ENCODE measurements at regions not wholly inside any gene's neighbourhood (a gene's known extent, or its start where the extent isn't known, plus 50 kb on each side); places are given as distances from the start of the nearest gene placed in this dataset.
"Not testable (repeated sequence)": the region's sequence is repeated elsewhere in the genome, so short reads cannot be mapped to it uniquely, and the experiment has no call there.

DNA sequence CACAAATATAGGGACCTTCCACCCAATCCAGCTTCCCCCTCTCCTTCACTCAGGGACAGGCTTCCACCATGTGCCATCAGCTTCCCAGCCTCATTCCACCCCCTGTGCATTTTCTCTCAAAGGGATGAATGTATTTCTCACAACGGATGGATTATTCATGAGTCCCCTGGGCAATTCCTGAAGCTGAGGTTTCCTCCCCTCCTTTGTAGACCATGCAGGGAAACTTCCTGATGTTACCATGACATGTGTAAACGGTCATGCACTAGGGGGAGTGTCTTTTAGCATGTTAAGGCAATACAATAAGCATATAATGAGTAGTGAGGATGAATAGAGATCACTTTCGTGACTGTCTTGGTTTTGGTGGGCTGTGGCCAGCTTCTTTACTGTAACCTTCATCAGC, 706.8 kb downstream of the TMEM121 start:
- DNase-seq; ATAC-seq (ENCODE audit: poor library complexity); intact Hi-C loops (cut with DNase I): not testable (repeated sequence)

DNA sequence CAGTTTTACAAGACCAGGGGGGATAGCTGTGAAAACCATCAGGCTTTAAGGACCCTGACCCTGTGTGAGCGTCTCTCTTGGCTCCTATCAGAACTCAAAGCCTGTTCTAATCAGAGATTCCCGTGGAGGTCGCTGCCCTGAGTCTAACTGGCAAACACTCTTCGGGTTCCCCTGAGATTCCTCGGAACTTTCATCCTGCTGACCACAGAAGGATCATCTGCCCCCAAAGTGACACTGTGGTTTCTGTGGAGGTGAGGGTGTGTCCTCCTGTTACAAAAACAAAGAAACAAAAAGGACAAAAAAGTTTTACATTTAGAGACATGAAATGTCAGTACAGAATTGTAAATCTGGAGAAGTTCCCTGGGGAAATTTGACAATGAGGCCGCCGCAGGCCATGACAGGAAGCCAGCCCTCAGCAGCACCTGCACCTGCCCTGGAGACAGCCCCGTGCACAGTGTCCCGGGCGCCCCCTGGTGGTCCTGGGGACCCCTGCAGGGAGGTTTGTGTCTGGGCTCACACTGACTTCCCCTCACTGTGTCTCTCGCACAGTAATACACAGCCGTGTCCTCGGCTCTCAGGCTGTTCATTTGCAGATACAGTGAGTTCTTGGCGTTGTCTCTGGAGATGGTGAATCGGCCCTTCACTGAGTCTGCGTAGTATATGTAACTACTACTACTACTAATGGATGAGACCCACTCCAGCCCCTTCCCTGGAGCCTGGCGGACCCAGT, 708.3 kb downstream of the TMEM121 start:
- ATAC-seq (ENCODE audit: poor library complexity); intact Hi-C loops (cut with DNase I): not testable (repeated sequence)

DNA sequence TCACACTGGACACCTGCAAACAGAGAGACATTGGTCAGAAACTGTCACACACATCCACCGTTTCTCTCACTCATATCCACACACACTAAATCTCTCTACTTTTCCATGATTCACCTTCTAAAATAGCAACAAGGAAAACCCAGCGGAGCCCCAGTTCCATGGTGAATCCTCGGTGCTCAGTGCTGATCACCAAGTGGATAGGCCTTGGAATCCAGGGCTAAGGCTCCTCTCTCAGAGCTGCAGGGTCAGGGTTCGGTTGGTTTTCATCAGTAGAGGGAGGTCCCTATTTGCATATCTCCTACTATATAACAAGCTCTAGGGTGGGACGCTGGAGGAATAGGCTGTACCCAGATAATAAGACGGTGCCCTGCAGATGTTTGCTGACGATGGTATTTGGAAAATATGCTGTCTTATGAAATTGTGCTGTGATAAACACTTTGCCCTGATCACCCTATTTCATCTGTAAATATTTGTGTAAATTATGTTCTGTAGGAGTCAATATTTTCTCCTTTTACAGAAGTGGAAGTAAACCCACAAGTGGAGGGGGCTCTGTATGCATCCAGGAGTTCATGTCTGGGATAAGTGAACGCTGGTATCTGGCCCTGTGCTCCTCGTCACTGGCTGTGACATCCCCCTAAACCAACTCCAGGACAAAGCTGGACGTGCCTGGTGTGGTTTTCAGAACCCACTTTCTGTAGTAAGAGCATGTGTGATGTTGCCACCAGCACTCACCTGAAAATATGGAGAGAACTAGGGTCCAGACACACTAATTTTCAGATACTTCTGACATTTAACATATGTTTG, 709.2 kb downstream of the TMEM121 start:
- intact Hi-C loops (cut with DNase I) = no loop called here
- ATAC-seq (ENCODE audit: poor library complexity) (no peak), DNase-seq (no peak)

More for the DNA sequence above, 708.3 kb downstream of the TMEM121 start:
- not testable (repeated sequence) for DNase-seq

DNA sequence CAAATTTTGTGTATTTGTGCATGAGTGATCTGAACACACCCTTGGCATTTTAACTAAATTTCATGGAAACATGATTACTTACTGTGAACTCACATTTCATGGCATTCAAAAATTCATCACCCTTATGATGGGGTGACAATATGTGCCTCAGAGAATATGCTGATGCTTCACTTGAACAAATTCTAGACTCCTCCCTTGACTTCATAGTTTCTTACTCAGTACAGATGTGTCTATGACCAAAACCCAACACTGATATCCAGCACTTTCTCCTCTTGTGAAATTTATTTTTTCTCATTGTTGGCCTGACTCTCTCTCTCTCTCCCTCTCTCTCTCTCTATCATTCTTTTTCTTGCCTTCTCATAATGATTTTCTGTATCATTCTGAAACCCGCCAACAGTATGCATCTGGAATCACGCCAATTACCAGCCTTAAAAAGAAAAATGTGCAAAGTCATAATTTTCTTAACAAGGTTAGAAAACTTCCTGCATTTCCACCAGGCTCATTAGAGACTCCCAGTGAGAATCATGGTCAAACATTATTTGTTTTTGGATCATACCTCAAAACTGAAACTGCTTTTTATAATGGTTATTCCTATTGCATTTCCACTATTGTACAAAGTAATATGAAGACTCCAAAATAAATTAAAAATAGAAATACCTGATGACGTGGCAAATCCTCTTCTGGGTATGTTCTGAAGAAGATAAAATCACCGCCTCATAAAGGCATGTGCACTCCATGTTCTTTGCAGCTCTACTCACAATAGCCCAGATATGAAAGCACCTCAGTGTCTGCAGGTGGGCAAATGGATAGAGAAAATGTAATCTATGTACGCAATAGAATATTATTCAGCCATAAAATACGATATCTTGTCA, 722.2 kb downstream of the TMEM121 start:
- ATAC-seq (ENCODE audit: poor library complexity) (no peak), DNase-seq (no peak)
- intact Hi-C loops (cut with DNase I) = no loop called here

DNA sequence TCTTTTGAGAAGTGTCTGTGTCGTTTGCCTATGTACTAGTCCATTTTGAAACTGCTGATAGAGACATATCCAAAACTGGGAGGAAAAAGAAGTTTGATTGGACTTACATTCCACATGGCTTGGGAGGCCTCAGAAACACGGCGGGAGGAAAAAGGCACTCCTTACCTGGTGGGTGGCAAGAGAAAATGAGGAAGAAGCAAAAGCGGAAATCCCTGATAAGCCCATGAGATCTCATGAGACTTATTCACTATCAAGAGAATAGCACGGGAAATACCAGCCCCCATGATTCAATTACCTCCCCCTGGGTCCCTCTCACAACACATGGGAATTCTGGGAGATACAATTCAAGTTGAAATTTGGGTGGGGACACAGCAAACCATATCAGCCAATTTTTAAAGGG, 727.6 kb downstream of the TMEM121 start:
- DNase-seq; intact Hi-C loops (cut with DNase I); ATAC-seq (ENCODE audit: poor library complexity): not testable (repeated sequence)

DNA sequence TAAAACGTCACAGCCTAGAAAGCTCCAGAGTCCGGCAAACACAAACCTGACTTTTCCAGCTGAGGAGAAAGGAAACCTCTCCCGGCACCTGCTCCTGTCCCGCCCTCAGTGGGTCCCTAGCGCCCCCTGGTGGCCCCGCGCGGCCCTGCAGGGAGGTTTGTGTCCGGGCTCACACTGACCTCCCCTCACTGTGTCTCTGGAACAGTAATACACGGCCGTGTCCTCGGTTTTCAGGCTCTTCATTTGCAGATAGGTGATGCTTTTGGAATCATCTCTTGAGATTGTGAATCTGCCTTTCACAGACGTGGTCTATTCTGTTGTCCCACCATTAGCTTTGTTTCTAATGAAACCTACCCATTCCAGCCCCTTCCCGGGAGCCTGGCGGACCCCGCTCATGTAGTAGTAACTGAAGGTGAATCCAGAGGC, 731.2 kb downstream of the TMEM121 start:
- DNase-seq = peak; percentile 51
- ATAC-seq (ENCODE audit: poor library complexity); intact Hi-C loops (cut with DNase I): not testable (repeated sequence)

DNA sequence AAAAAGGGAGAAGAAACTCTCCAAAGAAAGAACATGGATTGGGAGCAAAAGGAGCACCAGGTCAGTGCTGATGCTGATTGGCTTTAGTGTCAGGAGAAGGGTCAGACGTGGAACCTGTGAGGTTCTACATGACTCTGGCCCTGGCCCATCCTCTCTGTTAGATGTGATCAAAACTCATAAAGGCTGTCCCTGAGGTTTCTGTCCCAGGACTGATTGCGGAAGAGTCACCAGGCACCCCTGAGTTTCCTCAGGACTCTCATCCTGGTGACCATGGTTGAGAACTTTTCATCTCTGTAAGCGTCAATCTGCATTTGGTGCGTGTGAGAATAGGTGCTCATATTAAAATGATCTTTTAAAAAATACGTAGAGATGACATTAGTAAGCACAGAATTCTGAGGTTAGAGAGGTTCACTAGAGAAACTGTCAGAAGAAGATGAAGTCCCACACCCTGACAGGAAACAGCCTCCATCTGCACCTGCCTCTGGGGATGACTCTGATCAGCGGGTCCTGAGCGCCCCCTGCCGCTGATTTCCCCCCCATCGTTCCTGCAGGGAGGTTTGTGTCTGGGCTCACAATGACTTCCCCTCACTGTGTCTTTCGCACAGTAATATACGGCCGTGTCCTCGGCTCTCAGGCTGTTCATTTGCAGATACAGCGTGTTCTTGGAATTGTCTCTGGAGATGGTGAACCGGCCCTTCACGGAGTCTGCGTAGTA, 741.8 kb downstream of the TMEM121 start:
- intact Hi-C loops (cut with DNase I) = no loop called here
- ATAC-seq (ENCODE audit: poor library complexity) (no peak), DNase-seq (no peak)

DNA sequence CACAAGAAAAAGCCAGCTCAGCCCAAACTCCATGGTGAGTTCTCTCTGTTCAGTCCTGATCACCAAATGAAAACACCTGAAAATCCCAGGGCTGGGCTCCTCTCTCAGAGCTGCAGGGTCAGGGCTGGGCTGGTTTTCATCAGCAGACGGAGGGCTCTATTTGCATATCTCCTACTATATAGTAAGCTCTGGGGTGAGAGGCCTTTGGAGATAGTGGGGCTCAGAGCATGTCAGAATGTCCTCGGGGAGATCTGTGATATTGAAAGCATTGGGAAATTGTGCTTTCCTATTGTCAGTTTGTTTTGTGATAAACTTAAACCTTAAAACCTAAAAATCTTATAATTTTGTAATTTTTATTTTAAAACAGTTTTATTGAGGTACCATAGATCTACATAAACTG, 742.6 kb downstream of the TMEM121 start:
- ATAC-seq (ENCODE audit: poor library complexity) = no peak
- no peak for DNase-seq
- intact Hi-C loops (cut with DNase I) = no loop called here

DNA sequence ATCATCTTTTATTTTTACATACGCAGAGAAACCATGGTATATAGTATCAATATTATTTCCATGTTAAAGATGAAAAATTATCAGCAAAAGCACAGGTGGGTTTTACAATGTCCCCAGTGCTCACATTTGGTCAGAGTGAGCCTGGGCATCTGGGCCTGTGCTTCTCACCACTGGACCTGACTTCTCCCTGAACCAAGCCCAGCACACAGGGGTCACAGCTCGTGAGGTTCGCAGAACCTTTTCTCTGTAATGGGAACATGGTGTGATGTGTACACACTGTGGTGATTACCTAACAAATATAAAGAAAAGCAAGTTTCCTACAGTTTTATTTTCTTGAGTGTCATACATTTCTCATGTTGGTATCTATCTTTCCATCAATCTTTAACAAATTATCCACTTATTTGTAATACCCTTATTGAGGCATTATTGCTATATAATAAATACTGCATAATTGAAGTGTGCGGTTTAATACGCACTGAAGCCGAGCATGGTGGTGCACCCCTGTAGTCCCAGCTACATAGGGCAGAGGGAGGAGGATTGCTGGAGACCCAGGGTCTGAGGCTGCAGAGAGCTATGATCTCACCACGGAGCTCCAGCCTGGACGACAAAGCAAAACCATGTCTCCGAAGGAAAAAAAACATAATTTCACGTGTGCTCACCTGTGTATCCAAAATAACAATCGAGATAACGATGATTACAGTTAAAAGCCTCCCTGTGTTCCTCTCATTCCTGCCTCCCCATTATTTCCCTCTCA, 743.2 kb downstream of the TMEM121 start:
- intact Hi-C loops (cut with DNase I) = no loop called here
- DNase-seq = no peak

DNA sequence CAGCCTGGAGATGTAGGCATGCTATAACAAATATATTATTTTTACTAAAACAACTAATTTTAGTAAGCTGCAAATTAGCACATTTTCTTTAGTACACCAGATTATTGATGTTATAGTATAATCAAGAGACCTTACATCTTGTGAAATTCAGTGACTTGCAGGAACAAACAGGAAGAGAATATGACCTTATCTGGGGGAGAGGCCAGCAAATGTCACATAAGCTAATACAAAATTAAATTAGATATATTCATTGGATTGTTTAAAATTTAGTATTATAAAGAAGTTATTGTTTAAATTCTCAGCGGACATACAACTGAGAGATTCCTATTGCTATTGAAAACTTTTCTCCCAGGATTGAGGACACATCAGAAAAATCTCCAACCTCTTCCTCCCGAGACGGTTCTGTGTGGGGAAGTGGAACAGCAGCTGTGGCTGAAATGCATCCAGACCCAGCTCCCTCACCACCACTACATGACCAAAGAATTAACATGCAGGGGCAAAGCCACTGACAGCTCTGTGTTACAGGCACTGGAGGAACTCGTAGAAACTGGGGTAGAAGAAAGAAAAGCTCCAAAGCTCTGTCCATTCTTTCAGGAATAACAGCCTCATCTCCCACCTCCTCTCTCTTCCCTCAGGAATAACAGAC, 744.2 kb downstream of the TMEM121 start:
- intact Hi-C loops (cut with DNase I); ATAC-seq (ENCODE audit: poor library complexity); DNase-seq: not testable (repeated sequence)

More for the DNA sequence above, 743.2 kb downstream of the TMEM121 start:
- ATAC-seq (ENCODE audit: poor library complexity) = no peak

DNA sequence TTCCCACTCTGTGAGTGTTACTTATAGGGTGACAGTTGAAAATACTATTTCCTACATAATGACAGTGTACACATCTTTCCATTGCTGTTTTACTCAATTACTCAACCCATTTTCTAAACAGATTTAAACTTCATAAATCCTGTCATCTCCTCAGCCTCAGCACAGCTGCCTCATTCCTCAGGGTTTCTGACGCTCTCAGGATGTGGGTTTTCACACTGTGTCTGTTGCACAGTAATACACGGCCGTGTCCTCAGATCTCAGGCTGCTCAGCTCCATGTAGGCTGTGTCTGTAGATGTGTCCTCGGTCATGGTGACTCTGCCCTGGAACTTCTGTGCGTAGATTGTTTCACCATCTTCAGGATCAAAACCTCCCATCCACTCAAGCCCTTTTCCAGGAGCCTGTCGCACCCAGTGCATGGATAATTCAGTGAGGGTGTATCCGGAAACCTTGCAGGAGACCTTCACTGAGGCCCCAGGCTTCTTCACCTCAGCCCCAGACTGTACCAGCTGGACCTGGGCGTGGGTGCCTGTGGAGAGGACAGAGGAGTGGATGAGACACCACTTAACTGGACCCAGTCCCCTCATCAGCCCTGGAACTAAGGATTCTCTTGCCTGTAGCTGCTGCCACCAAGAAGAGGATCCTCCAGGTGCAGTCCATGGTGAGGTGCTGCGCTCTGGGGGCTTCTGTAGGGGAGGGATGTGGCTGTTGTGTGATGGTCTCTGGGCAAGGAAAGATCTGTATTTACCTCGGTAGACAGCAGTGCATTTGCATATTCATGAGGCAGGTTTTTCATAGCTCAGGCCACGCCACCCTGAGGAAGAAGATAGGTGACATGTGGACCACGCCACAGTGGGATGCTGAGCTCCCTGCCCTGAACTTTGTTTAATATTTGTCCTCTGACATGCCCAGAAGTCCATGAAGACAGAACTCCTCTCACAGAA, 750.2 kb downstream of the TMEM121 start:
- DNase-seq = no peak
- no peak for ATAC-seq (ENCODE audit: poor library complexity)
- intact Hi-C loops (cut with DNase I) = no loop called here

DNA sequence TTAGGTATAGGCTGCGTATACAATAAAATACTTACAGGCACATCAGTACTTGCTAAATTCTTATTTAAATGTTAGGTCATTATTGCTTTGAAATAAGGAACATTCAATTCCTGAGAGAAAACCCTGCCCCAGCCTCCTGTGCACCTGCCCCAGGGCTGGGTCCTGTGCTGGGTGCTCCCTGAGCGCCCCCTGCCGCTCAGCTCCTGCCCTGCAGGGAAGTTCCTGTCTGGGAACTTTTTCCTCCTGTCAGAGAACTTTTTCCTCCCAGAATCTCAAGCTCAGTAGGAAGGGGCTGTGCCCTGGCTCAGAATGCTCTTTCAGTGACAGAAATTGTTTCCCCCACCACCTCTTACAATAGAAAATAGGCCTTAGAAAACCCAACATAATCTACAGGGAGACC, 751.1 kb downstream of the TMEM121 start:
- no peak for DNase-seq
- intact Hi-C loops (cut with DNase I) = no loop called here
- ATAC-seq (ENCODE audit: poor library complexity) = no peak

DNA sequence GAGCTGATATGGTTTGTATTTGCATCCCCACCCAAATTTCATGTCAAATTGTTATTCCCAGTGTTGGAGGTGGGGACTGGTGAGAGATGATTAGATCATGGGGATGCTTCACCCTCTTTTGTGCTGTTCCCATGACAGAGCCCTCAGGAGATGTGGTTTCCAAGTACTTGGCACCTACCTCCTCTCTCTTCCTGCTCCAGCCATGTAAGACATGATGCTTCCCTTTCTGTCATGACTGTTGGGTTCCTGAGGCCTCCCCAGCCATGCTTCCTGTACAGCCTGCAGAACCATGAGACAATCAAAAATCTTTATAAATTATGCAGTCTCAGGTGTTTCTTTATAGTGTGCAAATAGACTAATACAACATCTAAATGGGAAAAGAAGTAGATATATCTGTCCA, 754.5 kb downstream of the TMEM121 start:
- intact Hi-C loops (cut with DNase I) = no loop called here
- ATAC-seq (ENCODE audit: poor library complexity) = no peak
- DNase-seq = no peak

DNA sequence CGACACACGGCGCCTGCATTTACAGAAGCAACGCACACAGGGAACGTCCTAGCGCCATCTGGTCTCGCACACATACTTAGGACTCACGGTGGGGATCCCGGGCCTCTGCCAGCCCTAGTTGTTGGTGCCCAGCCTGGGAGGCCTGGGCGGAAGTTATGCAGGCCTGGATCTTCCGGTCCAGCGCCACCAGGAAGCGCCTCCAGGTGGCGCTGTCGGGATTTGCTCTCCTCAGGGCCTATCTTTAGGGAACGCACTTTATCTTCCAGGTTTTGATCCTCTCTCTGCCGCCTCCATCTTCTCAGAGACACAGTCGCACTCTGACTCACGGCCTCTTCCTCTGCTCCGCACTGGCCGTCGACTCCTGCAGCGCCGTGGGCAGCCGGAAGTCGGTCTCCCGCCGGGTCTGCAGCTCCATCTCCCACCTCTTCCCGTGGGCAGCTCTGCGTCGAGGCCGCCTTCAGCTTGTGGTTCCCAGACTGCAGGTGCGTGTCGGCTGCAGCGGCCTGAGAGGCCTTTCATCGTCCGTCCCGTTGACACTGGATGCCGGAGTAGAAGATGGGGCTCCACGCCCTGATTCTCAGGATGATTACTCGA, 760.4 kb downstream of the TMEM121 start:
- ATAC-seq (ENCODE audit: poor library complexity) = no peak
- intact Hi-C loops (cut with DNase I) = no loop called here
- DNase-seq = no peak

DNA sequence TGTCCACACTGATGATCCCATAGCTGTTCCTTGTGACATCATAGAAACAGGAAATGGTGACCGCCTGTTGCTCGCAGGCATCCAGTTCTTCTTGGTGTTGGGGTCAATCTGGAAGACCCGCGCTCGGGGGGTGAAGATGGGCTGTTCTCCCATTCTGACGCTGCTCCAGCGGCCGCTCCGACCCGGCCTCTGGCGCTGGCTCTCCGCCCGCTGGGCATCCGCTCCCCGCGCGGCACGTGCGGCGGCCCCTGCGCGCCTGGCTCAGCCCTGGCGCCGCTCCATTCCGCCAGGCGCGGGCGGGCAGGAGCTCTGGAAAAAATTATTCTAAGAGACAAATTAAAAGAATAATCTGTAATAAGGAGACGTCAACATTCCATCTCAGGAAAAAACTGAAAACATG, 761.1 kb downstream of the TMEM121 start:
- intact Hi-C loops (cut with DNase I) = no loop called here
- DNase-seq (no peak), ATAC-seq (ENCODE audit: poor library complexity) (no peak)

DNA sequence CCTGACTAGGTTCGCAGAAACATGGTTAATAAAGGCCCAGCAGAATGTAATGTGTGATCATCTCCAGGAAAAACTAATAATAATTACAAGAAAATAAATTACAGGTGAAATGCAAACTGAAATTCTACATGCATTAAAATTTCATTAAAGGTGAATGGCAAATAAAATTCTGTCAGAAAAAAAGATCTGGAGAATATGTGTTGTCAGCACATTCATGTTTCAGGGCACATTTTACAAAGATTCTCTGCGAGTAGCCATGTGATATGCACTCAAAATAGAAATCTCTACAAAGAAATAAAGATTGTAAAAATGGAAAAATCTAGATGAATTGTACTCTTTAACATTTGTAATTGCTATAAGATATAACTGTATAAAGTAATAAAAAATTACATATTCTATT, 765.2 kb downstream of the TMEM121 start:
- ATAC-seq (ENCODE audit: poor library complexity) = no peak
- intact Hi-C loops (cut with DNase I) = no loop called here

More for the DNA sequence above, 765.2 kb downstream of the TMEM121 start:
- no peak for DNase-seq

All from Right ventricle myocardium superior (tissue), 1 donor.